NCI-H748 (cell line): ENCODE measurements at regions not wholly inside any gene's neighbourhood (a gene's known extent, or its start where the extent isn't known, plus 50 kb on each side); places are given as distances from the start of the nearest gene placed in this dataset.

ENCODE experiments used
- DNase-seq: peaks from one replicate; lab custom pipeline; 2025; ENCODE audit not compliant: unreplicated experiment; lab: John Stamatoyannopoulos, UW

GRCh38 chr20:39538317-39538716 is 576.2 kb downstream of the DHX35 start:
- no peak for DNase-seq

GRCh38 chr20:39535301-39535700 is 573.2 kb downstream of the DHX35 start:
- no peak for DNase-seq

- no peak for DNase-seq
Measured at GRCh38 chr20:39534846-39535245, 572.7 kb downstream of the DHX35 start.

GRCh38 chr20:39533858-39534257 is 571.7 kb downstream of the DHX35 start:
- no peak for DNase-seq

GRCh38 chr20:39532205-39532604 is 570.1 kb downstream of the DHX35 start:
- DNase-seq: no peak

GRCh38 chr20:39528436-39528835 is 566.3 kb downstream of the DHX35 start:
- no peak for DNase-seq

GRCh38 chr20:39524371-39524911 is 562.3 kb downstream of the DHX35 start:
- no peak for DNase-seq

- DNase-seq: no peak
Measured at GRCh38 chr20:39523405-39523804, 561.3 kb downstream of the DHX35 start.

GRCh38 chr20:39518654-39519053 is 556.5 kb downstream of the DHX35 start:
- no peak for DNase-seq

GRCh38 chr20:39516964-39517363 is 554.8 kb downstream of the DHX35 start:
- DNase-seq: no peak

GRCh38 chr20:39504710-39505094 is 542.6 kb downstream of the DHX35 start:
- DNase-seq: no peak

GRCh38 chr20:39503902-39504709 is 542.0 kb downstream of the DHX35 start:
- DNase-seq: no peak

- DNase-seq: no peak
Measured at GRCh38 chr20:39492223-39492797, 530.2 kb downstream of the DHX35 start.

- no peak for DNase-seq
Measured at GRCh38 chr20:39491711-39492110, 529.6 kb downstream of the DHX35 start.

- DNase-seq: no peak
Measured at GRCh38 chr20:39489986-39490560, 527.9 kb downstream of the DHX35 start.

- DNase-seq: no peak
Measured at GRCh38 chr20:39480276-39481043, 518.3 kb downstream of the DHX35 start.

- no peak for DNase-seq
Measured at GRCh38 chr20:39479196-39479810, 517.2 kb downstream of the DHX35 start.

GRCh38 chr20:39474879-39475278 is 512.7 kb downstream of the DHX35 start:
- no peak for DNase-seq

GRCh38 chr20:39473536-39473935 is 511.4 kb downstream of the DHX35 start:
- peak; percentile 19 for DNase-seq

GRCh38 chr20:39468703-39469102 is 506.6 kb downstream of the DHX35 start:
- no peak for DNase-seq

GRCh38 chr20:39464238-39464637 is 502.1 kb downstream of the DHX35 start:
- DNase-seq: no peak
